Superior temporal gyrus (tissue), 1 donor: ENCODE measurements at regions not wholly inside any gene's neighbourhood (a gene's known extent, or its start where the extent isn't known, plus 50 kb on each side); places are given as distances from the start of the nearest gene placed in this dataset.
"Not testable (repeated sequence)": the region's sequence is repeated elsewhere in the genome, so short reads cannot be mapped to it uniquely, and the experiment has no call there.

Experiments
- DNase-seq: peaks from one replicate; pipeline ENCODE4 v3.0.0-alpha.2; 2016; ENCODE audit errors: extremely low spot score

DNA sequence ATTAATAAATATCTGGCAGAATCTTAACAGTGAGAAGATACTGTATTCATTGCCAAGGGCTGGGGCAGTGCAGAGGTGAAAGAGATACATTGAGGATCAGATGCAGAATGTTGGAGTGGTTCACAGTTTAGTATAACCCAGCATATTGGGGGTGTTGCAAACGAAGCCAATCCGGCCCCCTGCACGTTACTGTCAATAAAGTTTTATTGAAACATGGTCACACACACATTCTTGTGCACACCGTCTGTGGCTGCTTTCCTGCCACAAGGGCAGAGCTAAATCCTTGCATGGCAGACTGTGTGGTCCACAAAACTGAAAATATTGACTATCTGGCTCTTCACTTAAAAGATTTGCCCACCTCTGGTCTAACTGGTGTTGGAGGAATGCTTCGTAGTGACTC is 119.7 kb downstream of the SHOX start:
- DNase-seq: no peak

DNA sequence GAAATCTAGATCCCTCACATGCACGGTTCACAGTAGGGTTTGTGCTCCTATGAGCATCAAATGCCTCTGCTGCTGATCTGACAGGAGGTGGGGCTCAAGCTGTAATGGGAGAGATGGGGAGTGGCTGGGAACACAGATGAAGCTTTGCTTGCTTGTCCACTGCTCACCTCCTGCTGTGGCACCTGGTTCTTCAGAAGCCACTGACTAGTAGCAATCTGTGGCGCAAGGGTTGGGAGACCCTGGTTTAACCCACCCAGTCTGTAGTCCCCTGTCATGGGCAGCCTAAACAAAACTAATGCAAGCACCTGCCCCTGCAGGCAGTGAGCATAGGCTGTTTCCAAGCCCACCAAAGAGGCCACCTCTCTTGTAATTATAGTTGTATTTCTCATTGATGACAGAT is 116.6 kb downstream of the SHOX start:
- DNase-seq: no peak

DNA sequence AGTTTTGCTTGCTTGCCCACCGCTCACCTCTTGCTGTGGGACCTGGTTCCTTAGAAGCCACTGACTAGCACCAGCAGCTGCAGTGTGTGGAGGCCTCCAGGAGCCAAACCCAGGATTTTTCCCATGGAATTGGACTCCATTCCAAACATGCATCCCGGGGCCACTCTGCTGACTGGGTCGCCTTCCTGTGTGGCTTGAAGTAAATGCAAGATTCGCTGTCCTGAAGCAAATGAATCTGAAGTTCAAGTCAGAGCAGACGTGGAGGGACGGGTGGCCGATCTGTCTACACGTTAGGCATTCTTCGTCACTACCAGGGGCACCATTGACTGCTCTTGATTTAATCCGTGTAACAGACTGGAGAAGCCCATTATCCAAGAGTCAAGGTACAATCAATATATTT is 109.0 kb downstream of the SHOX start:
- DNase-seq: no peak

DNA sequence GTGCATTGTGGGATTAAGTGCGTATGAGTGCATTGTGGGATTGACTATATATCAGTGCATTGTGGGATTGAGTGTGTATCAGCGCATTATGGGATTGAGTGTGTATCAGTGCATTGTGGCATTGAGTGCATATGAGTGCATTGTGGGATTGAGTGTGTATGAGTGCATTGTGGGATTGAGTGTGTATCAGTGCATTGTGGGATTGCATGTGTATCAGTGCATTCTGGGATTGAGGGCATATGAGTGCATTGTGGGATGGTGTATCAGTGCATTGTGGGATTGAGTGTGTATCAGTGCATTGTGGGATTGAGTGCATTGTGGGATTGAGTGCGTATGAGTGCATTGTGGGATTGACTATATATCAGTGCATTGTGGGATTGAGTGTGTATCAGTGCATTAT is 106.4 kb downstream of the SHOX start:
- DNase-seq: not testable (repeated sequence)

DNA sequence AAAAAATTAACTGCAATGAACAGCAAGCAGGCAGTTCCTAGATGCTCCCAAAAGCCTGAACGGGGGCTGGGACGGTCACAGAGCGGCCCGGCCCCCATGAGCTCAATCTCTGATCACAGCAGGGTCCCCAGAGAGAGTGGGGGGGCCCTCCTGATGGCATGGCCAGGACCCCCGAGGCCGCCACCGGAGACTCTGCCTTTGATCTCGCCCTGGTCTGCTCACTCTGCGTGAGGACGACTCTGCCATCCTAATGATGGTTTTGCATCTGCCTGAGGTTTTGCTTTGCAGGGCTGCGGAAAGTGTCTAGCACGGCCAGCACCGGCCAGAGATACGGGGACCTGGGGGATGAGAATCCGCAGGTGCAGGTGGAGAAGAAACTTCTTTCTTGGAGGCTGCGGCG is 103.8 kb downstream of the SHOX start:
- no peak for DNase-seq

DNA sequence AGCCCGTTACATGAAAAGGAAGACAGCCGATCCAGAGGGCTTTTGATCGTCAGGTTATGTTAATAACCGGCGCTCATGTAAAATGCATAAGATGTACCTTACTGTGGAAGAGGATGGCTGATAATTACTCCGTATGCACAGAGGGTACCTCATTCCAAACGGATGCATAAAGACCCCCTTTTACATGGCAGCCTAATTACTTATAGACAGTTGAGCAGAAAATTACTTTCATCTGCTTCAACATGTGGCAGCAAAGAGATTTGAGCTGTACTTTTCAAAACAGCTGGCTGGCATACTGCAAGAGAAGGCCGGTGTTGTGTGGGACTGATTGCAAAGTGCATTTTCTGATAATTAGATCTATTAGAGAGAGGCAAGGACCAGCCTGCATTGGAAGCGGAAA is 103.4 kb downstream of the SHOX start:
- DNase-seq: no peak

DNA sequence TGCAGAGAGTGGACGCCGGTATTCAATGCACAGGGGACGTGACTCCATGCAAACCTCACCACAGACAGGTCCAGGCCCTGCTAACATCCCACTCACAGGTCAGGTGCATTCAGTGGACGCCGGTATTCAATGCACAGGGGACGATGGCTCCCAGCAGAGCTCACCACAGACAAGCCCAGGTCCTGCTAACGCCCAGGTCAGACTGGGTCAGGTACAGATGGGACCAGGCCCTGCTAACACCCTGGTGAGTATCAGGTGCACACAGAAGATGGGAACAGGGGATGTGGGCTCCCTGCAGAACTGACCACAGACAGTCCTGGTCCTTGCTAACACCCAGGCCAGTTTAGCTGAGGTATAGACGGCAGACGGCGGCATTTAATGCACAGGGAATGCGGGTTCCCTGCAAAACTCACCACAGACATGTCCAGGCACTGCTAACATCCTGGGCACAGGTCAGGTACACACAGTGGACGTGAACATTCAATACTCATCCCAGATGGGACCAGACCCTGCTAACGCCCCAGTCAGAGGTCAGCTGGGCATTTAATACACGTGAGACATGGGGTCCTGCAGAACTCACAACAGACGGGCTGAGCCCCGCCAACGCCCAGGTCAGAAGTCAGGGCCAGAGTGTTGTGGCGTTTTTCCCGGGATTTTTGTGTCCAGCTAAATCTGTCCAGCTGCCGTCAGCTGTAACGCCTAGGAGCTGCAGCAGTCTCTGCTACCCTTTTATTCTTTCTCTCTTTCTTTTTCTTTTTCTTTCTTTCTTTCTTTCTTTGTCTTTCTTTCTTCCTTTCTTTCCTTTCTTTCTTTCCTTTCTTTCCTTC is 99.2 kb downstream of the SHOX start:
- DNase-seq: no peak

DNA sequence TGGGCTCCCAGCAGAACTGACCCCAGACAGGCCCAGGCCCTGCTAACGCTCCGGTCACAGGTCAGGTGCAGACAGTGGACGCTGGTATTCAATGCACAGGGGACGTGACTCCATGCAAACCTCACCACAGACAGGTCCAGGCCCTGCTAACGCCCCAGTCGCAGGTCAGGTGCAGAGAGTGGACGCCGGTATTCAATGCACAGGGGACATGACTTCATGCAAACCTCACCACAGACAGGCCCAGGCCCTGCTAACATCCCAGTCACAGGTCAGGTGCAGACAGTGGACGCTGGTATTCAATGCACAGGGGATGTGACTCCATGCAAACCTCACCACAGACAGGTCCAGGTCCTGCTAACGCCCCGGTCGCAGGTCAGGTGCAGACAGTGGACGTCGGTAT is 98.5 kb downstream of the SHOX start:
- DNase-seq: not testable (repeated sequence)

DNA sequence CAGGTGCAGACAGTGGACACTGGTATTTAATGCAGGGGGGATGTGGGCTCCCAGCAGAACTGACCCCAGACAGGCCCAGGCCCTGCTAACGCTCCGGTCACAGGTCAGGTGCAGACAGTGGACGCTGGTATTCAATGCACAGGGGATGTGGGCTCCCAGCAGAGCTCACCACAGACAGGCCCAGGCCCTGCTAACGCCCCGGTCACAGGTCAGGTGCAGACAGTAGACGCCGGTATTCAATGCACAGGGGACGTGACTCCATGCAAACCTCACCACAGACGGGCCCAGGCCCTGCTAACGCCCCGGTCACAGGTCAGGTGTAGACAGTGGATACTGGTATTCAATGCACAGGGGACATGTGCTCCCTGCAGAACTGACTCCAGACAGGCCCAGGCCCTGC is 98.0 kb downstream of the SHOX start:
- not testable (repeated sequence) for DNase-seq

DNA sequence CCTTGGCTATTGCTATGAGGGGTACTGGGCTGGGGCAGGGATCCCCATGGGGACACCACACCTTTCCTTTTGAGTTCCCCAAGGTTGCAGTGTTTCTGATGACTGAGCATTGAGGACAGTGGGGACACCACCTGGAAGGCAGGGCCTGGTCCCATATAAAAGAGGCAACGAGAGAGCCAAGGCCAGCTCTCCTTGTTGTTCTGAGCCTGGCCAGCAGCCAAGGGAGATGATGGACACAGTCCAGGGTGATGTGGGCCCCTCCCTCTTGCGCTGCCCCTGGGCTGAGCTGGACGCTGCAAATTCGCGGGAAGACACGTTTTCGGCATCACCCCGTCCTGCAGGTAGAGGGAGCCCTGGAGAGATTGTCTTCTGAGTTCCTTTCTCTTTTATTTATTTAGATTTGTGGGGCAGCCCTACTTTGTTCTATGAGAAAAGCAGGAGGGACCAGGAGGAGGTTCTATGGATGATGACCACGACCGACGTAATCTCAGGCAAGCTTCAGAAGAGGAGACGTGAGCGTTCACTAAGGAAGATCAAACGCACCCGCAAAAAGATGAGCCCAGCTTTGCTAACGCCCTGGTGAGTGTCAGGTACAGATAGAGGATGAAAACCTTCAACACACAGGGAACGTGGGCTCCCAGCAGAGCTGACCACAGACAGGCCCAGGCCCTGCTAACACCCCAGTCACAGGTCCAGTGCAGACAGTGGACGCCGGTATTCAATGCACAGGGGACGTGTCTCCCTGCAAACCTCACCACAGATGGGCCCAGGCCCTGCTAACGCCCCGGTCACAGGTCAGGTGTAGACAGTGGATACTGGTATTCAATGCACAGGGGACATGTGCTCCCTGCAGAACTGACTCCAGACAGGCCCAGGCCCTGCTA is 97.4 kb downstream of the SHOX start:
- no peak for DNase-seq

DNA sequence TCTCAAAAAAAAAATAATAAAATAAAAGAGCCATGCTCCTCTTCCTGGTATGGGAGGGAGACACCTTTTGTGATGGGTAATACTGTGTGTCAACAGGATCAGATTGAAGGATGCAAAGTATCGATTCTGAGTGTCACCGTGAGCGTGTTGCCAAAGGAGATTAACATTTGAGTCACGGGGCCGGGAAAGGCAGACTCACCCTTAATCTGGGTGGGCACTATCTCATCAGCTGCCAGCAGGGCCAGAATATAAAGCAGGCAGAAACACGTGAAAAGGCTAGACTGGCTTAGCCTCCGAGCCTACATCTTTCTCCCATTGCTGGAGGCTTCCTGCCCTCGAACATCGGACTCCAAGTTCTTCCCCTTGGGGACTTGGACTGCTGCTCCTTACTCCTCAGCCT is 95.4 kb downstream of the SHOX start:
- DNase-seq: no peak

DNA sequence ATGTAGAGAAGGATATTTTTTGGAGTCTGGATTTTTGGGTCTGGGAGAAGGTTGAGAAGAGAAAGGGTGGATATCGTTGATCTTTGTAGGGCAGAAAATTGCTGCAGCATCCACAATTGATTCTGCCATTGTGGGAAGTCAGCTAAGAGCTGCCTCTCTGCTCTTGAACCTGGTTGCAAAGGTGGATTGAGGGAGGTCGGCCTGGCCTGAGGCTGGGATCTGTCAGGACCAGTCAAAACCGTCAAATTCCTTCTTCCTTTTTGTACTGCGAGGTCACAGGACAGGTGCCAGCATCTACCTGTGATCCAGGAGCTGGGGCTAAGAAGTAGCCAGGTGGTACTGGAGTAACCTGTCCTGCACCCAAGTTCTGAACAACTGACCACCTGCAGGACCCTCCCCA is 93.7 kb downstream of the SHOX start:
- DNase-seq: no peak

DNA sequence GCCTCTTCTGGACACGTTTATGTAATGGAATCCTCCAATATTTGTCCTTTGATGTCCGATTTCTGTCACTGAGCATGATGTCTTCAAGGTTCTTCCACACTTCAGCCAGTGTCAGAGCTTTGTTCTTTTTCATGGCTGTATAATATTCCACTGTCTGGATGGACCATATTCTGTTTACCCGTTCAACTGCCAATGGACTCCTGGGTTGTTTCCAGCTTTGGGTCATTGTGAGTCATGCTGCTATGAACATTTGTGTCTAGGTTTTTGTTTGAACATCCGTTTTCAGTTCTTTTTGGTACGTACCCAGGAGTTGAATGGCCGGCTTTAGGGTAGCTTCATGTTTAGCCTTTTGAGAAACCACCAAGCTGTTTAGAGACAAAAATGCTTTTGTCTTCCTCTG is 93.2 kb downstream of the SHOX start:
- DNase-seq: no peak

DNA sequence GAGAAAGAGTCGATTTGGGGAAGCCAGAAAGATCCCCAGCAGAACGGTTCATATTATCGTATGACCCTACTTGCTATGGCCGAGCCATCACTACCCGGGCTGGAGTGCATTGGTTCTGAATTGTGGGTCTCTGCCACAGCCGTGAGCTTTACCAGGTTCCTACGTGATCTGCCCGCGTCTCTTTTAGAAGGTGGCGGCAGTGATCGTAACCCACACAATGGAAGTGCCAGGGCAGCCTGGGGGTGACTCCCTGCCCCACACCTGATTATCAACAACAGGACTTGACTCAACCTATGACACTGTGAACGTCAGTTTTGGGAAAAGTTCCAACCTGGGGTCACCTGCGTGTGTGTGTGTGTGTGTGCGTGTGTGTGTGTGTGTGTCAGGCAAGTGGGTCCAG is 90.8 kb downstream of the SHOX start:
- DNase-seq: no peak

DNA sequence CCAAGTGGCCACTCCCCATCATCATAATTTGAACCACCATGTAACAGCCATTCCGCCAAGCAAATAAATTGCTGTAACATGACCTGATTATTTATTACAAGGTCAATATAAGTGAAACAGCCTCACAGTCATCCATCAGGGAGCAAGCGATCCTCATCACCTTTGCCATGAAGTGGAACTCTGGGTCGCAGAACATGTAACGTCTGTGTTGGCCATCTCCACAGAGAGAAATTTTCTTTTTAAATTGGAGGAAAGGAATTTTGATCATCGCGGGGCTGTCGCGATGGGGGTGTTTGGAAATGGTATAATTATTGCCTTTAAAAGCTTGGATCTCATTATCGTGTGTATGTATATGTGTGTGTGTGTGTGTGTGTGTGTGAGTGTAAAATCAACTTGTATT is 90.2 kb downstream of the SHOX start:
- no peak for DNase-seq

DNA sequence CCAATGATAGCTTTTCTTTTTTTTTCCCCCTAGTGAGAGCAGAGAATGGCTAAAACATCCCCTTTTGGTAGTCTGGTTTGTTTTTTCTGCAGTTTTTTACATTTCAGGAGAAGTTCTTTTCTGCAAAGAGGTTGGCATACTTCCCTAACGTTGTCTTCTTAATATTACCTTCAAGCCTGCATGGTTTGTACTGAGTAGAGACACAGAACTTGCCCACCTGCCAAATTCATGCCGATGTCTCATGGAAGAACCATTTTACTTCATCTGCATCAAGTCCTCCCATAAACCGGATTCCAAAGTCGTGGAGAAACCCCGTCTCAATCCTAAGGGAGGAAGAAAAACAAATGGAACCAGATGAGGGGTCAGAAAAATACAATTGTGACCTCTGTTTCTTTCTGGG is 89.7 kb downstream of the SHOX start:
- no peak for DNase-seq

DNA sequence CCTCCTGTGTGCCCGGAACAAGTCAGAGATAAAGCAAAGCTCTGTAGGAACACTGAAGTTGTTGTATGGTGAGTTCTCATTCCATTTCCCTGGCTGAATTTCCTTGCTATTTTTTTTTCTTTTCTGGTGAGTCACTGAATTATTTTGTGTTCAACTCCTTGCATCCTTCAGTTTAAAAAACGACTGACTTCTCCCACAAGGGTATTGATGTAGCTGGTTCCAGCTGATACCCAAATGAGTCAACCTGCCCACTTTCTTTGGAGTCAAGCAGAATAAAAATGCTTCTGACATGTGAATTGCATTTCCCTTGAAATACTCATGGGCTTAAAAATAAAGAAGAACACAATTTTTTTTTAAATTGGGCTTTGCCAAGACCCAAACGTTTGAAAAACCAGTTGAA is 85.5 kb downstream of the SHOX start:
- DNase-seq: peak; percentile 31

DNA sequence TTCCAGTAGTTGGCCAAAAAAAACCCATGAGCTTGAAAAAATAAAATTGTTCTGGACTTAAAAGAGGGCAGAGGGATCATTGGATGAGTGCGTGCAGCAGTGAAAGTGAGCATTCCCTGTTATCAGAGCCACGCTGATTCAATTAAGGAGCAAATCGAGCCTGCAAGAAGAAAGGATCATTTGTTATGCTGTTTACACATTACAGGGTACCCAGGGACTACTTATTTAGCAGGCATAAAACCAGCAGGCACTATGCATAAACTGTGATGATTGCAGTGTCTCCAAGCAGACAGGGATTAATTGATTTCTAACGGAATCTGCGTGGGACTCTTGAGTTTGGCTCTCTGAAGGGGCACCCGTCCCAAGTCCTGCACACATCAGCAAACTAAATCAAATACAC is 83.5 kb downstream of the SHOX start:
- DNase-seq: no peak
